Stimulated activated CD4-positive, alpha-beta T cell treated with anti-CD3 and anti-CD28 coated beads, Interleukin-15, amount 100 ng/mL, for 48 hours (primary cell): ENCODE measurements at regions not wholly inside any gene's neighbourhood (a gene's known extent, or its start where the extent isn't known, plus 50 kb on each side); places are given as distances from the start of the nearest gene placed in this dataset.

ENCODE experiments used
- DNase-seq, 2 donors: peaks; one replicate each; pipeline ENCODE4 v3.0.0-alpha.2; 2020; ENCODE audit warnings: low read depth in 2 of 2

DNA sequence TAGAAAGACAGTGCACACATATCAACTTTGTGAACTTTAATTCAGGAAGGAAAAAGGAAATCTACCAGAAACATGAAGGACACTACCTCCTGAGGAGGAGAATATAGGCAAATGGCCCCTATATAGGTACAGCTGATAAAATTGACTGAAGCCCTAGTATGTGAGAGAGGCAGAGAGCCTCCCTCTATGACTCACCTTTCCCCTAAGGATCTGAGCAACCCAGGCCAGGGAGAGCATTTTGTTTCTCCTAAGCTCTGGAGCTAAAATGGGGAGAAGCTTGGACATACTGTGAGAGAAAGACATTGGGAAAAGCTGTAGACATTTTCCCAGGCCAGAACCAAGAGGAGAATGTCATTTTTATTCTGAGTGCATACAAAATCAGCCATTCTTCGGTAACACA lies 303.5 kb downstream of the AHR start:
- DNase-seq: no peak

DNA sequence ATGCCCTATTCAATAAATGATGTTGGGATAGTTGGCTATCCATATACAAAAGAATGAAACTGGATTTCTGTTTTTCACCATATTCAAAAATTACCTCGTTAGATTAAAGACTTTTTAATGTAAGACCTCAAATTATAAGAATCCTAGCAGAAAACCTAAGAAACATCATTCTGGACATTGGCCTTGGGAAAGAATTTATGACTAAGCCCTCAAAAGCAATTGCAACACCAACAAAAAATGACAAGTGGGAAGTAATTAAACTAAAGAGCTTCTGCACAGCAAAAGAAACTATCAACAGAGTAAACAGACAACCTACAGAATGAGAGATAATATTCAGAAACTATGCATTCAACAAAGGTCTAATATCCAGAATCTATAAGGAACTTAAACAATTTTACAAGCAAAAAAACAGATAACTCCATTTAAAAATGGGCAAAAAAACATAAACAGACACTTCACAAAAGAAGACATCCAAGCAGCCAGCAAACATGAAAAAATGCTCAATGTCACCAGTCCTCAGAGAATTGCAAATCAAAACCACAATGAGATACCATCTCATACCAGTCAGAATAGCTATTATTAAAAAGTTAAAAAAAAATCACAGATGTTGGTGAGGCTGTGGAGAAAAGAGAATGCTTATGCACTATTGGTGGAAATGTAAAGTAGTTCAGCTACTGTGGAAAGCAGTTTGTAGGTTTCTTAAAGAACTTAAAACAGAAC lies 309.8 kb downstream of the AHR start:
- DNase-seq: no peak

DNA sequence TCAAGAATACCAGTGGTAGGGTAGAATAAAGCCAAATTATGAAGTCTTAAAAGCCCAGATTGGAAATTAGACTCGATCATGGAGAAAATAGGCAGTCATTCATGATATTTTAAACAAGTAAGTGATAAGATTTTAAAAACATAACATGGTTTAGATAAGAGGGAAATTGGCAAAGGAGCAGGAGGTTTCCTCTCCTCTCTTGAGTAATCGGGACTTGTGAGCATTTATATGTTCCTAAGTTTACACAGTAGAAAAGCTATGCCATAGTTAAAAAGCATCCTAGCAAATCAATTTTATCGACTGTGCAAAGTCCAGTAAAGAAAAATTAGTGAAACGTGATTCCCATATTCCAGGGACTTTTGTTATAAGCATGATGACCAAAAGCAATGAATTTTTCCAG lies 313.2 kb downstream of the AHR start:
- DNase-seq: no peak

DNA sequence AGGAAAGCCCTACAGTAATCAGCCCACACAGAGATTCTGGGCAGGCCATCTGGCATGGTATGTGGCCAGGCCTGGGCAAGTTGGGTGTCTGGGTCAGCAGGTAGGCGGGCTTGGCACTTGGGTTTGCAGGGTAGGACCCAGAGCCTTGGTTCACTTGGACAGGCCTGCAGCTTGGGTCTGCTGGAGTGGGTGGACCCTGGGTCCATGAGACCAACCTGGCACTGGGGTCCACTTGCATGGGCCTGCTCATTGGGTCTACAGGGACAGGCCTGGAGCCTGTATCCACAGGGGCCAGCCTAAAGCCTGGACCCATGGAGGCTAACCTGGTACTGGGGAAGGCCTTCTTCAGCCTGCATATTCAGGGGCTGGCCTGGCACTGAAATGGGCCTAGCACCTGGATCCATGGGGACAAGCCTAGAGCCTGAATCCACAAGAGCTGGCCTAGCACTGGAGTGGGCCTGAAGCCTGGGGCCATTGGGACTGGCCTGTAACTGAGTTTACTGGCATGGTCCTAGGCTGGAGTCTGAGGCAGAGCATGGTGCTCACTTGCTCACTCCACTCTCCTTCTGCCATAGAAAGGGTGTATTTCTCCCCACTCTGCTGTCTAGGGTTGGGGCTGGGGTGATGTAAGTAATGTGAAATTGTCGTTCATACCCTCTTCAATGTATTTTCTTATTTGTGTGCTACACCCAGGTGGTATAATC lies 315.0 kb downstream of the AHR start:
- no peak for DNase-seq

DNA sequence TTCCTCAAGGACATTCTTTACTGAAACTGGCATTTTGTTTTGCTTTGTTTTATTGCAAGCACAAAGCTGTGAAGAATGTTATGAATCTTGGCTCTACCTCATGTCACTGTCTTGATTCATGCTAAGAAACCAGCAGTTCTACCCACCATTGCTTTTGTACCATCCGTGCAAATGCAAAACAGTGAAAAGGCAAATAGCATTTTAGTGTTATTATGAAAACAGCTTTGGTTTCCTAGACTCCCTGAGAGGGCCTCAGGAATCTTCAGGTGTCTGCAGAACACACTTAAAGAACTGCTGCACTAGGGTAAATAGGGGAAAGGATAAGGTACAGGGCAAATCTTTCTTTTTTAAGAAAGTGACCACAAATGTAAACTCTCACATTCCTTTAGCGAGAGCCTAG lies 318.9 kb downstream of the AHR start:
- DNase-seq: no peak

DNA sequence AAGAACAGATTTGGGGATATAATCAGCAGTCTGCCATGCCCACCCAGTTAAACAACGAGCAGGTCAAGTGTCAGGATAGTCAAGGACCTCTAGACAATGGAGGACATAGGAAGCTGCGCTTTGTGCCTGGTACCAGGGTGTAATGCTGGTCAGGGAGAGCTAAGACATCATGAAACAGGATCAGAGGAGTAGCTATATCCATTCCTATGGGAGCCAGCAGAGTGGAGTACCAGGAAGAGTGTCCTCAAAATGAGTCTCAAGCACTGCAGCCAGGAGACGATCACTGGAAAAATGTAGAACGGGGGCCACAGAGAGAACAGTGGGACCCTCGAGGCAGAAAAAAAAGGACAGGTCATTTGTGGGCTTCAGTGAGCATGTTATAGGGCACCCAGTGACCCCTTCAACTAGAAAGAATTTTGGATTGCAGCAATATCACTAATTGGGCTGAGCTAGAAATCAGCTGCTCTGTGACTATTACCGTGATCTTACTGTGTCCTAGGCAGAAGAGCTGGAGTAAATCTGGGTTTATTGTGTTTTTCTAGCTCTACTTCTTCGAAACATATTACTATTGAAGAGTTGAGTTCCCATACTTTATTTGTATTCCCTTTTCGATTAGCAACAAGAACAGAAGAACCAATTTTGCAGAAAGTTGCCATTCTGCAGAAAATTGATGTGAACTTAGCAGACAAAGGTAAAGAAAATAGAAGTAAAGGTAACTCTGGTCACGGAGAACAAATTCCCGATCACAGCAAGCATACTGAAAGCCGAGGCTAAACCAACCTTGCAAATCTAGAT lies 319.6 kb downstream of the AHR start:
- DNase-seq: no peak

DNA sequence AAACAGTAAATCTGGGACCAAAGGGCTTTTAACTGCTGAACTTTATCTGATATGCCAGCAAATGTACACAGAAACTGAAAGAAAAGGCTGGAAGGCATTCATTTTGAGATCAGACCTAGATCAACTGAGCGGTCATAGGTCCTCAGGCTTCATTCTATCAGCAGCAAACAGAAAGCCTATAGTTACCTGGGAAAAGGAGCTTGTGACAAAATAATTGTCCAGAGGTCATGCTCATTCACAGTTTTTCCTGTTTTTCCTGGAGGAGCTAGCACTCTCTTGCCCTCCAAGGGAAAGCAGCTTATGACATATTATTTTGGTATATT lies 320.2 kb downstream of the AHR start:
- no peak for DNase-seq

DNA sequence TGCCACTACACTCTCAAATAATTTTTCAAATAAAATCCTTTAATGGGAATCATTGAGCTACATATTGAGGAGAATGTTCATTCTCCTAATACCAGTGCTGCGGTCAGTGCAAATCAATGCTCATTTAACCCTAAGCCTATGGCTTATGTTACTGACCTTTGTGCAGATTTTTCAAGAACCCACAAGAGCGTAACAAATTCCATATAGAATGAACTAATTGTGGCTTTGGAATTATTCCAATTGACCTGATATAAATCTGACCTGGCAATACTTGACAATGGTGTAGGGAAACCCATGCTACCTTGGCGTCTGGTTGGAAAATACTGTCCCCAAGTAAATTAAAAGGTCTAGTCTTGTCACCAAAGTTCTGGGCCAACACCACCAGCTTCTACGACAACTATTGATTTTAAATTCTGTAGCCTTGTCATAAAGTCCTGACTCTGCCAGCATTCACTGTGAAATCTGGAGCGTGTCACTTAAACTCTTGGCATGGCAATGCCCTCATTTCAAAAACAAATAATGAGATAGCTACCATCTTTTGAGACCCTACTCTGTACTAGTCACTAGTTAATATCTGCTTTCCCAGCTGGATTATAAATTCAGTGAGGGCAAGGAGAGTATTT lies 320.9 kb downstream of the AHR start:
- no peak for DNase-seq

DNA sequence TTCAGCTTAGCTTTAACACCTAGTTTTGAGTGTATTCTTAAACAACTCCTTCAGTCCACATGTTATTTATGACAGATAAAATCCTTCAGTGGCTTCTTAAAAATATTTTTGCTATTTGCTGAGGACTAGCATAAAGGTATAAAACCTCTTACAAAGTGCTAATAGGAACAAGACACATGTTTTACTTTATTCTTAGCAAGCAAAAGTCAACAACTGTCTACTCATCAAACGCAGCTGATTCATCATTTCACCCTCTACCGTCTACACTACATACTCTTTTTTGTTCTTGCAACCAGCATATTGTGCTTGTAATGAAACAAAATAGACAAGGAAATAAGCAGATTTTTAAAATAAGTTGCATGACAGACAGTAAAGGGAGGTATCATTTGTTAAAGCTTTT lies 319.7 kb downstream of the SNX13 start:
- no peak for DNase-seq

DNA sequence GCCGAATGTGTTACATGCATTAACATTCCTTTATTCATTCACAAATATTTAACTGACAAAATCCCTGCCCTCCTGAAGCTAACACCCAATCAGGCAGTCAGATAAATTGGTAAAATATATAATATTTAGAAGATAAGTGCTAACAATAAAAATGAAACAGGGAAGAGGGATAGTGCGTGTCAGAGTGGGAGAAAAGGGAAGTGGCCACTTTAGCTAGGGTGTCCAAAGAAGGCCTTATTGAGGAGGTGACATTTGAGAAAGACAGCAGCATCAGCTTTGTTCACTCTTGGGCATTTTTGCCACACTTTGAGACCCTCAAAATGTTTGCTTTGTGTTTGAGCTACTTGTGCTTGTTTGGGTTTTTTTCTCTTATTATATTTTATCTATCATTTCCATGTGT lies 317.8 kb downstream of the SNX13 start:
- no peak for DNase-seq

DNA sequence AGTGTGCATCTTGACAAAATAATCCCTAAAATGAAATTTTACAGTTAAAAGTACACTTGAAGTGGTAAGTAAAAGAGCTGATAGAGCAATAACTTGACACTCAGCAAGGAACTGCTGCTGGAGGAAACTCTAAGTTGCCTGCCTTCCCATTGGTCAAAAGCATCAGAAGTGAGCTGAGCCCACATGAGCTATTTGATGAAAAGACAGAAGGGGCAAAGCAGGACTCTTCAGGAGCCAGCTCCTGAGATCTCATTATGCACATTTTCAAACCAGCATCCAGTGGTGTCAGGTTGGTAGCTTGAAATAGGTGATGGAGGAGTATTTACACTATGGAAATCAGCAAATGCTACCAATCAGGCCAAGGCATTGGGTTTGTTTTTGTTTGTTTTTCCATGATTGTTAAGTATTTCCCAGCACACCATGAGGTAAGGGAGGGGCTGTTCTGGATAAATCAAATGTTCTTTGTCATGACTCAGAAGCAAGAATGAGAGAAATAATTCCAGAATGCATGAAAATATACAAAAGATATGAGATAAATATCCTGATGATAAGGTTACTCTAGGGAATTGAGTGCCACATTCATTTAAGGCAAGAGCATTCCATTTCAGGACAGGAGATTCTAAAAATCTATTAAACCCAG lies 316.6 kb downstream of the SNX13 start:
- DNase-seq: no peak

DNA sequence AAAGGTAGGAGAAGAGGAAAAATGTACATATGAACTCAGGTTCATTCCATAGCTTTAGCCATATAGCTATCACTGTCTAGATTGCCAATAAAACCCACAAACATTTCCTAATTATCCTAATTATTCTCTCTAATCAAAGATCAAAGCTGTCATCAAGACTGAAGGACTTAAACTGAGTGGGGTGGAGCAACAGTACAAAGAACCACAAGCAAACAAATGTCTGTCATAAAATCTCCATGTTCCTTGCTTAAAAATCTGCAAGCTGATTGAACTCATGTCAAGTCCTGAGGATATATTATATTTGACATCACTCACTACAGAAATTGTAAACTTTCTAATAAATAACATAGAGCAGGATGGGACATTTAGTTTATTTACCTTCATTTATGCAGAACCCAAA lies 315.9 kb downstream of the SNX13 start:
- no peak for DNase-seq

DNA sequence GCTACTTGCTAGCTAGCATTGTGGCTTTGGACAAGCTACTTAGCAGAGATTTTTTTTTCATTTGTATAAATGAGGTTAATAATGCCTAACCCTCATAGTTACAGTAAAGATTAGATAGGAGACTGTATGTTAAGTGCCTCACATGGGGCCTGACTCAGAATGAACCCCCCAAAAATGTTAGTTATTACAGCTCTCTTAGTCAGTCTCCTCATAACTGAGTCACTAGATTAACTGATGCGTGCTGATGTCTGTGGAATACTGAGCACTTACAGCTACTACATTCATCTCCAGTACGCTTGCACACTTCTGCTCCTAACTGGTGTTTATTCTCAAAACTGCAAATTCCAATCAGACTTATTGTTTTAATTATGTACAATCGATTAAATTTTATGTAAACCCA lies 315.3 kb downstream of the SNX13 start:
- DNase-seq: no peak

DNA sequence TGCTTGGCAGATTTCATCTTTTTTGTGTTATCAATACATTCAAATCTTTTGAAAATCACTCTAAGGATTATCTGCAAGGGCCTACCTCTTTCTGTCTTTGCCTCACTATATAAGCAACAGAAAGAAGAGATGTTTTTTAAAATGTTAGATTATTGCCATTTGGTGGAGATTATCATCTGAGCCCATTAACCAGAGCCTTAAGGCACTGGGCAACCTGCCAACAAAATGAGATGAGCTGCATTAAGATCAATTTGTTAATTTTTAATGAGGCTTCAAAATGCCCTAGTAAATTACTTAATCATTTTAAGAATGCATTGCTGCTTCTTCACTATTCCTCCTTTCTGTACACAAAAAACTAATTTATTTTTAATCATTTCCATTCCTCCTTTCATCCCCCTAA lies 314.1 kb downstream of the SNX13 start:
- no peak for DNase-seq

DNA sequence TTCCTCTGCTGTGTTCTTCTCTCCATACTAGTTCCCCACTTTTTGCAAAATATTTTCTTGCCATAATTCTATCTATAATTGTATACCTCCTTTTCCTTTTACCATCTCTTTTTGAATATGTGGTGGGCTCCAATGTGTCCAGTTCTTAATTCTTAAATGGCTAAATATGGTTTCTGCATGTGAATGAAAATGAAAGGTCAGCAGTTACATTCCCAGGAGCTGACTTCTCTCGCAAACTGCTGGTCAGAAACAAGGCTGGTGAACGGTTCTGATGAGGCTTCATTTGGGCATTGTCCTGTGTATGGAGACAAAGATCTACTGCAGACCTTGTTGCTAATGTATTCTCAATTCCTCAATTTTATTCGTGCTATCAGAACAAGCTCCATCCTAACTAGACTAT lies 309.2 kb downstream of the SNX13 start:
- no peak for DNase-seq

DNA sequence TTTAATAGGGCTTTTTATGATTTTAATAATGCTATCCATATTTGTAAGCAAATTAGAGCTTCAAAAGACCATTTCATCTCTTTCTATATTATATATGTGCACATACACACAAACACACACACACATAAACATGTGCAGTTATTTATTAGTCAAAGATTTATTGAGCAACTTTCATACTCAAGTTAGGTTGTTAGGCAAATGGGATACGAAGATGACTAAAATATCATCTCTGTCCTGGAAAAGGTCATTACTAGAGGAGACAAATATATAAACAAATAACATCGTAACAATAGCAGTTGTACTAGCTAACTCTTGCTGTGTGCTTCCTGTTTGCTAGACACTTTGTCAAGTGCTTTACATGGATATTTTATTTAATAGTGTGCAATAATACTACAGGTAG lies 307.9 kb downstream of the SNX13 start:
- DNase-seq: no peak

DNA sequence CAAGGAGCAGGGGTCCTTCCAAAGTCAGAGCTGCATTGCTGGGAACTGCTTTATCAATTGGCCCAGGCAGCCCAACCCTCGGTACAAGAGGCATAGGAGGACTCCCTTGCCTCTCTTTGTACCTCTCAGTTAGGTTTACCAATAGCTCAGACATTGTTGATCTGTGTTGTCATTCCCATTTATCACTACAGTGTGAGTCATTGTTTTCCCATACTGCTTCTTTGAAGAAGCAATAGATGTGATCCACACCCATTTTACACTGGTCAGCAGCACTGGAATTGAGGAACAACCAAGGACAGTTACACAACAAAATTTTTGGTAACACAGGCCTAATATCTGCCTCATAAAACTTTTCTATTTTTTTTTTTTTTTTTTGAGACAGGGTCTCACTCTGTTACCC lies 307.2 kb downstream of the SNX13 start:
- DNase-seq: no peak

DNA sequence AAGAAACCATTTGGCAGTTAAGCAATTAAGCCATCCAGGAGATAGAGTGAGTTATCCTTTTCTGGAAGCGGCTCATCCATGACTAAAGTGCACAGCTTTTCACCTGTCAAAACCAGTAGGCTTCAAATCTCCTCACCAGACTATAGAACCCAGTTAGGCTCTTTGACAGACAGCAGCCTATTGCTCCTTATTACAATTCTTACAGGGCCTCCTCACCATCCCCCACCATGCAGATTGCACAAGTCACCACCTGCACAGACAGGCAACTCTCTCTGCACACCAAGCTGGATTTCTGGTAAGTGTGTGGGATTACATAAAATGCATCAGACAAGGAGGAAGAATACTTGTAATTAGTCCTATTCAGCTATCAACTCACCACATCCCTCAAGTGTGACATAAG lies 301.6 kb downstream of the SNX13 start:
- DNase-seq: no peak

DNA sequence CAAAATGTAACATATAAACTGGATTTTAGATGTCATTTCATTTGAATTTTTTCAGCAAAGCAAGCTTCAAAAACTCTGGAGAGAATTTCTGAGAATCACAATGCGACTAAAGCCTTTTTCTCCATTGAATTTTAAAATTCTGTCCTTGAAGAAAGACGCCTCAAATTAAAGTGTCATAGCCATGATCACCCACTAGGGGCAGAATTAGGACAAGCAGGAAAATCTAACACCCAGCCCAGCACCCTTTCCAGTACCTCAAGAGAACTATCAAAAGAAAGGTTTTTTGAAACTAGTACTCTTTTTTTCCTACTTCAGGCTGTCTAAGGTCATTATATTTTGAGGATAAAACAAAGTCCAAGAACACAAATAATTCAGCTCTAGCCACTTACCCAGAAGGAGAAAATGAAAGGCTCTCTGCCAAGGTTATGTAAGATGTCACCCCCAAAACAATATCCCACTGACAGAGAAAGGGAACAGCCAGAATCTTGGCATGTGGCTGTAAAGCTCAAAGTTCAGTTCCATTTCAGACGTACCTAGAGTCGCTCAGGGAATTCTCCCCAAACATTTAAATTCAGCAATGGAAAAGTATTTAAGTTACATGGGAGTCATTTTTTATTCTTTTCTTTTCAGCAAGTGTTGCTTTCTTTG lies 299.4 kb downstream of the SNX13 start:
- no peak for DNase-seq

DNA sequence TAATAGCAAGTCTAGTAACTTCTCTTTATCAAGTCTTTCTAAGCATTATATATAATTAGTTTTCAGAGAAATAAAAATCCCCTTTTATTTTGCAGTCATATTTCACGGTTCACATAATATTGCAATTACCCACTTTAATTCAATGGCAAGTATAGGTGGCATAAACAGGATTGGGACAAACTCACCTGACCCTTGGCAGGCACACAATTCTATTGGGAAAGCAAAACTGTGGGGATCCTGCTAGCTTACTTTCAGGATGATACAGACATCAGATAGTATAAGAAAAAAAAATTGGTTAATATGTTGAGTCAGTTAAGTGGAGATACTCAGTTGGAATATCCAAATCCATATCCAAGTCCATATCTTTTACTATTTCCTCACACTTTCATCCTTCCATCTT lies 294.8 kb downstream of the SNX13 start:
- DNase-seq: no peak

DNA sequence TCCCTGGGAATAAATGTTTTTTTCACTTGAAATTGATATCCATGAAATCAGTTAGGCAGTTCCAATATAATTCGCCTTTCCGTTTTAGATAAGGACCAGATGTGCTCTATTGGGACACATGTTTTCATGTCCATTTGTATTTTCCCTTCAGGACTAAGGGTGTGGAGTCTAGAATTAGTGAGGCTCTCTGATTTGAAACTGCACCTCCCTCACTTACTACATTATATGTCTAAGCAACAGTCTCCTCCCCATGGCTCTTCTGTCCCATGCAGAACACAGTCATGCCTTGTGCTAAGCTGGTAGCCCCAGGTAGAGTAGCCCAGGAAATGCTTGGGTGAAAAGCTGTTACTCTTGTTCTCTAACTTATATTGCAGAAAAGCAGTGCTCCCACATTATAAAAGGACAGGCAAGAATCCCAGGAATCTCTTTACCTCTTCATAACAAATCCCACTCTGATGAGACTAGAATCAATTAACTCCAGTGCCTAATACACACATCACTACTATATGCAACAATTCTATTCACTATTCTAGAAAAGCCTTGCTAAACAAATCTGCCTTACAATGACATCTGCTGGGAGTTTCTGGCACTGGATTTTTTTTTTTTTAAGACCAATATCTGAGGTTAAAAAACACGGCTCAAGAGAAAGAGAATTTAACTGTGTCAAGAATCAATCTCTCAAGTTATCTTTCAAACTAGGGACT lies 293.9 kb downstream of the SNX13 start:
- no peak for DNase-seq
